ENCODE measurements at regions not wholly inside any gene's neighbourhood (a gene's known extent, or its start where the extent isn't known, plus 50 kb on each side); places are given as distances from the start of the nearest gene placed in this dataset.

DNA sequence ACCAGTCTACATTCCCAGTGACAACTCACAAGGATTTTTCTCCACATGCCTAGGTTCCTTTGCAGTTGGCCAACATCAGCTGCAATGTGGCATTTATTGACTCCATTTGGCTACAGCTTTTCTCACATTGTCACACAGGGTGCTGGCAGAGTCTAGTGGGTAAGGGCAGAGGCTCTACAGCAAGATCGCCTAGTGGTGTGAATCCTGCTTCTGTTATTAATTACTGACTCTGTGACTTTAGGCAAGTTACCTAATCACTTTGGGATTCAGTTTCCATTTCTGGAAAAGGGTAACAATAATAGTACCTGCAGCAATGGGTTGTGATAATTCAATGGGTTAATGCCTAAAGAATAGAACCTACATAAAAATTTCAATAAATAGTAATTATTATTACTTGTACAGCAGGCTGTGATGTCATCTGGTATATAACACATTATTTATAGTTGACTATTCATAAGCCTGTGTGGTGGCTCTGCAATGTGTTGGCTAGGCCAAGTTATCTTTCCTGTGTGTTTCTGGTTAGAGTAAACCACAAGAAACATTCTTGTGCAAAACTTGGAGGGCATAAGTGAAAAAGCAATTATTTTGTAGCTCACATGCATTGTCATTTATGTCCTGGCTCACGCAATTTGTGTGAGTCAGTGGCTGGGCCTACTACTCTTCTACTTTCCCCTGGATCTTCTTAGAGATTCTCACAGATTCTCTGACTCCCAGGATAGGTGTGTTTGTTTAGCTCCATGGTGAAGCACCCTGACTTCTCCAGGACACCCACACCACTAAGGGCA lies 59.5 kb downstream of the PTGS2 start:
- intact Hi-C loops (cut with DNase I): no loop called here
- no peak for TF ChIP-seq POLR2A (IDR thresholded peaks at IDR 0.05)
- TF ChIP-seq, protein P1, sequence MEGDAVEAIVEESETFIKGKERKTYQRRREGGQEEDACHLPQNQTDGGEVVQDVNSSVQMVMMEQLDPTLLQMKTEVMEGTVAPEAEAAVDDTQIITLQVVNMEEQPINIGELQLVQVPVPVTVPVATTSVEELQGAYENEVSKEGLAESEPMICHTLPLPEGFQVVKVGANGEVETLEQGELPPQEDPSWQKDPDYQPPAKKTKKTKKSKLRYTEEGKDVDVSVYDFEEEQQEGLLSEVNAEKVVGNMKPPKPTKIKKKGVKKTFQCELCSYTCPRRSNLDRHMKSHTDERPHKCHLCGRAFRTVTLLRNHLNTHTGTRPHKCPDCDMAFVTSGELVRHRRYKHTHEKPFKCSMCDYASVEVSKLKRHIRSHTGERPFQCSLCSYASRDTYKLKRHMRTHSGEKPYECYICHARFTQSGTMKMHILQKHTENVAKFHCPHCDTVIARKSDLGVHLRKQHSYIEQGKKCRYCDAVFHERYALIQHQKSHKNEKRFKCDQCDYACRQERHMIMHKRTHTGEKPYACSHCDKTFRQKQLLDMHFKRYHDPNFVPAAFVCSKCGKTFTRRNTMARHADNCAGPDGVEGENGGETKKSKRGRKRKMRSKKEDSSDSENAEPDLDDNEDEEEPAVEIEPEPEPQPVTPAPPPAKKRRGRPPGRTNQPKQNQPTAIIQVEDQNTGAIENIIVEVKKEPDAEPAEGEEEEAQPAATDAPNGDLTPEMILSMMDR (IDR thresholded peaks at IDR 0.05): no peak
- ATAC-seq (no peak), DNase-seq (no peak)
- no peaks in the 10 kb centered on the region for H3K9me3 ChIP-seq
- WGBS, 4 donors: 81 to 93% (median 89%) methylated on average over 2 of the region's 2 CpGs
- H3K27me3 ChIP-seq: no peaks in the 10 kb centered on the region
- no peaks in the 10 kb centered on the region for H3K36me3 ChIP-seq
- peak overlapping the region in 2 of 12 donors; percentile 18 to 36 for H3K27ac ChIP-seq
- H3K4me1 ChIP-seq: peaks cover 0 to 22% (median 0%) of the 10 kb centered on the region in 12 donors
- H3K4me3 ChIP-seq: no peak overlapping the region

DNA sequence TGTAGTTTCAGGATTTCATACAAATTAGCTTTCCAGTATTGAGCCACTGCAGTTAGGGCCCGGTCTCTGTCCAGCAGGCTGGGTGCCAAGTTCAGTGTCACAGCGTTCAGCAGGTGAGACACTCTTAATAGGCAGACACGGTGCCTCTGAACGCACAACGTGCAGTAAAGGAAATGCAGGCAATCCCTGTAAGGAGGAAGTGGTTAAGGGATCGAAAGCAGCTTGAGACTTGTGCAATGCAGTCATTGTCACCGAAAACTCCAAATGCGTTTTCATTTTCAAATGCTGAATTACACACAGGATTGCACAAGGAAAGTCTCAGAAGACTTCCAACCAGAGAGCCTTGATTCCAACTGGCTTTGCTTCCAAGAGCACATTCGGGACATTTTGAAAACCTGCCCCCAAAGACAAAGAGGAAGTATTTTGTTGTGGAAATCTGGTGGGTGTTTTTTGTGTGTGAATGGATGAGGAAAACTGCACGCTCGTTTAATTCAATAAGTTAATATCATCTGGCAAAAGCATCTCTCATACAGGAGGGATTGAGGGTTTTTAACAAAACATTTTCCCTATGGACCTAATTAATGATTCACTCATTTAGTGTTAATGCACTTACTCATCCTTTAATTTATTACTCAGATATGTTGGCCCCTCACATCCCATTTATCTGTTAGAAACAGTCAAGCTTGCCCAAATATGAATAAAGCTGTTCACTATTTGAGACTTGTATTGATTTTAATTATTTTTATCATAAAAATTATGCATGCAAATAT lies 61.6 kb downstream of the PTGS2 start:
- Histone ChIP-seq H3K27me3 (no peaks in the 10 kb centered on the region), H3K9me3 (no peaks in the 10 kb centered on the region), H3K4me1 (peaks cover 0 to 22% (median 0%) of the 10 kb centered on the region in 12 donors), H3K27ac (peak overlapping the region in 4 of 12 donors; percentile 30 to 73 (median 42)), H3K36me3 (no peaks in the 10 kb centered on the region), H3K4me3 (peak overlapping the region in 10 of 12 donors; percentile 5 to 51 (median 26))
- DNase-seq: peak; percentile 24 to 75 (median 38)
- TF ChIP-seq, protein P1 (IDR thresholded peaks at IDR 0.05): no peak
- TF ChIP-seq POLR2A (IDR thresholded peaks at IDR 0.05): no peak
- ATAC-seq: peak; percentile 47 to 80 (median 78)
- WGBS, 4 donors: 39 to 48% (median 44%) methylated on average over 11 of the region's 11 CpGs
- intact Hi-C loops (cut with DNase I): no loop called here

DNA sequence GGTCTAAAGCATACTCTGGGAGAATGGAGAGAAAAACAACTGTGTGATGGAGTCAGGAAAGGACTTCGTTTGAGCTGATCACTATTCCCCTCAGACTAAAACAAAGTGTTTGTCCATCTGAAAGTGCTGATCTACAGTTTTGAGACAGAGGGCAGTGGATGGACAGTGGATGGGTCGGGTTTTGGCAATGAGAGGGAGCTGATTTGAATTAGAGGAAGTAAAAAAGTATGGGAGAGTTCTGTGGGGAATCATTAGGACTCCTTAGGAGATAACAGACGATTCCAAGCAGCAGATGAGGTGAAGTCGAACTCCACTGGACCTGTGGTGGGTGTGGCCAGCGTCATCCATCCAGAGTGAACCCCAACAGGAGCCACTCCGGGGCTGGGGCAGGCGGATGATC lies 62.3 kb downstream of the PTGS2 start:
- H3K4me3 ChIP-seq: peak overlapping the region in 10 of 12 donors; percentile 5 to 51 (median 26)
- intact Hi-C loops (cut with DNase I): no loop called here
- no peak for TF ChIP-seq POLR2A (IDR thresholded peaks at IDR 0.05)
- TF ChIP-seq, protein P1 (IDR thresholded peaks at IDR 0.05): no peak
- H3K9me3 ChIP-seq: no peaks in the 10 kb centered on the region
- no peak for DNase-seq
- ATAC-seq: peak in 1 of 4 donors; percentile 34
- no peaks in the 10 kb centered on the region for H3K36me3 ChIP-seq
- H3K27ac ChIP-seq: peak overlapping the region in 4 of 12 donors; percentile 30 to 73 (median 42)
- H3K4me1 ChIP-seq: peaks cover 0 to 22% (median 0%) of the 10 kb centered on the region in 12 donors
- no peaks in the 10 kb centered on the region for H3K27me3 ChIP-seq
- WGBS, 4 donors: 48 to 55% (median 53%) methylated on average over 7 of the region's 7 CpGs

DNA sequence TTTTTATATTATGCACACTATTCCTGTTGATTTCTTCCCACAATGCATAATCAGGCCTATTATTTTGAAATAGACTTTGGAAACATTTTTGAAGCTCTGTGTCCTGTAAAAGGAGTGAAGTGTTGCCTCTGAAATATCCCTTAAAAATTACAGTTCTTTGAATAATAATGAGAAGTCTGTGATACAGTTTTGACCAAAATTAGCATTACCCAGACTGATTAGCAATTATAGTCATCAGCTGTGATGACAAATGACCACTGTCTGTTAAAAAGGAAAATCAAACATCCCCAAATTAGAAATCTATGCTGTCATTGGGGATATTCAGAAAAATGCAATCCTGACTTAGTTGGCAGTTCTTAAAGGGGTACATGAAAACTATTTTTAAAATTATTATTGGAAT lies 63.7 kb downstream of the PTGS2 start:
- DNase-seq (no peak), ATAC-seq (no peak)
- Histone ChIP-seq H3K4me1 (peaks cover 0 to 22% (median 0%) of the 10 kb centered on the region in 12 donors), H3K36me3 (no peaks in the 10 kb centered on the region), H3K27ac (no peak overlapping the region), H3K4me3 (no peak overlapping the region), H3K27me3 (no peaks in the 10 kb centered on the region), H3K9me3 (no peaks in the 10 kb centered on the region)
- TF ChIP-seq, protein P1 (IDR thresholded peaks at IDR 0.05): no peak
- TF ChIP-seq POLR2A (IDR thresholded peaks at IDR 0.05): no peak
- intact Hi-C loops (cut with DNase I): no loop called here

Measured in heart left ventricle (tissue), 16 donors.